NCI-H1092 treated with DMSO at 0.1 percent for 48 hours (cell line): ENCODE measurements at regions not wholly inside any gene's neighbourhood (a gene's known extent, or its start where the extent isn't known, plus 50 kb on each side); places are given as distances from the start of the nearest gene placed in this dataset.

Source experiments
- DNase-seq: peaks from one replicate; lab custom pipeline; 2025; lab: John Stamatoyannopoulos, UW

GRCh38 chr10:44822349-44822748, 88.8 kb upstream of the TMEM72 start:
- no peak for DNase-seq

- DNase-seq, result no peak
These were observed 88.2 kb upstream of the TMEM72 start for GRCh38 chr10:44822966-44823365.

- DNase-seq, result no peak
These were observed 86.5 kb upstream of the TMEM72 start for GRCh38 chr10:44824607-44825006.

- no peak for DNase-seq
These were observed 83.6 kb upstream of the TMEM72 start for GRCh38 chr10:44827431-44828006.

- DNase-seq, result no peak
These were observed 82.5 kb upstream of the TMEM72 start for GRCh38 chr10:44828508-44829142.

- no peak for DNase-seq
These were observed 81.7 kb upstream of the TMEM72 start for GRCh38 chr10:44829426-44829825.

- no peak for DNase-seq
These were observed 81.1 kb upstream of the TMEM72 start for GRCh38 chr10:44830022-44830421.

GRCh38 chr10:44831581-44831980, 79.6 kb upstream of the TMEM72 start:
- DNase-seq, result no peak

GRCh38 chr10:44832595-44833390, 78.3 kb upstream of the TMEM72 start:
- DNase-seq, result no peak

GRCh38 chr10:44834131-44834530, 77.0 kb upstream of the TMEM72 start:
- no peak for DNase-seq

- no peak for DNase-seq
These were observed 75.8 kb upstream of the TMEM72 start for GRCh38 chr10:44835300-44835699.

- no peak for DNase-seq
These were observed 67.7 kb upstream of the TMEM72 start for GRCh38 chr10:44843484-44843883.

GRCh38 chr10:44845361-44846175, 65.6 kb upstream of the TMEM72 start:
- no peak for DNase-seq

GRCh38 chr10:44847110-44847509, 64.0 kb upstream of the TMEM72 start:
- no peak for DNase-seq

GRCh38 chr10:44848211-44848610, 62.9 kb upstream of the TMEM72 start:
- no peak for DNase-seq

GRCh38 chr10:44849936-44850335, 61.2 kb upstream of the TMEM72 start:
- no peak for DNase-seq

- no peak for DNase-seq
These were observed 60.7 kb upstream of the TMEM72 start for GRCh38 chr10:44850356-44850934.

GRCh38 chr10:44851413-44851812, 59.7 kb upstream of the TMEM72 start:
- DNase-seq, result no peak

GRCh38 chr10:44851881-44852280, 59.3 kb upstream of the TMEM72 start:
- DNase-seq, result no peak

GRCh38 chr10:44853148-44853734, 57.9 kb upstream of the TMEM72 start:
- DNase-seq, result no peak

GRCh38 chr10:44853796-44854195, 57.3 kb upstream of the TMEM72 start:
- DNase-seq, result no peak
